BLaER1 (cell line): ENCODE measurements at regions not wholly inside any gene's neighbourhood (a gene's known extent, or its start where the extent isn't known, plus 50 kb on each side); places are given as distances from the start of the nearest gene placed in this dataset.

ENCODE experiments used
- H3K27ac ChIP-seq: shearing (Covaris generic); formaldehyde crosslinking; 2 replicates; pipeline ENCODE4 v1.8.1; 2022
- H3K27me3 ChIP-seq: shearing (Covaris generic); formaldehyde crosslinking; 2 replicates; pipeline ENCODE4 v1.8.1; 2022
- H3K36me3 ChIP-seq: shearing (Covaris generic); formaldehyde crosslinking; 2 replicates; pipeline ENCODE4 v1.8.1; 2022
- H3K4me1 ChIP-seq: shearing (Covaris generic); formaldehyde crosslinking; 2 replicates; pipeline ENCODE4 v1.8.1; 2022
- H3K4me2 ChIP-seq: shearing (Covaris generic); formaldehyde crosslinking; 2 replicates; pipeline ENCODE4 v1.8.1; 2022
- H3K4me3 ChIP-seq: shearing (Covaris generic); formaldehyde crosslinking; 2 replicates; pipeline ENCODE4 v1.8.1; 2022
- H3K9ac ChIP-seq: shearing (Covaris generic); formaldehyde crosslinking; 2 replicates; pipeline ENCODE4 v1.8.1; 2022
- H3K9me3 ChIP-seq: shearing (Covaris generic); formaldehyde crosslinking; 2 replicates; pipeline ENCODE4 v1.8.1; 2022
- H4K20me1 ChIP-seq: shearing (Covaris generic); formaldehyde crosslinking; 2 replicates; pipeline ENCODE4 v1.8.1; 2022
- Cebpa-rat ChIP-seq: shearing (Covaris generic); IDR thresholded peaks from 2 replicates; pipeline ENCODE4 v1.8.1; 2022

DNA sequence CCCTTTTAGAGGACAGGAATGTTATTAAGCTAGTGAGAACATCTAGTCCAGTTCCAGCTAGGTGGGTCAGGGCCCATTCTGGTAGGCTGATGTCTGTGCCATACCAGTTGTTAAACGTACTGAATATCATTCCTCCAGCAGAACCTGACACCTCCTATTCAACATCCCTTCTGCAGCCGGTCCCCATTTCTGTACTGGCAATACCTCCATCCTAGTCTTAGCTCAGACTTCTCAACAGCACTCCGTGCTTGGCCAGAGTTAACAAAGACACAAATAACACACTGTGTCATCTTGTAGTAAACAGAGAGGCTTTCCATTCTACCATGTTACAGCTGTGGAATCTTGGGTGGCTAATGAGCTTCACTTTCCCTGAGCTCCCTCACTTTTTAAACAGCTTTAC lies 94.3 kb upstream of the PDE3A start:
- Histone ChIP-seq H3K36me3 (no peaks in the 10 kb centered on the region), H3K9me3 (no peaks in the 10 kb centered on the region), H3K27ac (no peak overlapping the region), H3K27me3 (no peaks in the 10 kb centered on the region), H3K4me2 (no peak overlapping the region), H3K4me3 (no peak overlapping the region), H3K4me1 (no peaks in the 10 kb centered on the region), H3K9ac (no peak overlapping the region), H4K20me1 (no peaks in the 10 kb centered on the region)
- no peak for TF ChIP-seq Cebpa-rat

GRCh38 chr12:20278276-20278675 lies 90.1 kb upstream of the PDE3A start:
- H3K4me3 ChIP-seq = no peak overlapping the region
- H3K27ac ChIP-seq = no peak overlapping the region
- H3K4me1 ChIP-seq = no peaks in the 10 kb centered on the region
- no peaks in the 10 kb centered on the region for H3K27me3 ChIP-seq
- no peaks in the 10 kb centered on the region for H3K36me3 ChIP-seq
- no peaks in the 10 kb centered on the region for H3K9me3 ChIP-seq
- no peak for TF ChIP-seq Cebpa-rat
- no peak overlapping the region for H3K9ac ChIP-seq
- no peak overlapping the region for H3K4me2 ChIP-seq
- no peaks in the 10 kb centered on the region for H4K20me1 ChIP-seq

GRCh38 chr12:20280515-20280914 lies 87.8 kb upstream of the PDE3A start:
- no peak overlapping the region for H3K4me2 ChIP-seq
- no peaks in the 10 kb centered on the region for H3K36me3 ChIP-seq
- no peaks in the 10 kb centered on the region for H3K27me3 ChIP-seq
- H4K20me1 ChIP-seq = no peaks in the 10 kb centered on the region
- H3K9ac ChIP-seq = no peak overlapping the region
- TF ChIP-seq Cebpa-rat = no peak
- H3K9me3 ChIP-seq = no peaks in the 10 kb centered on the region
- H3K4me1 ChIP-seq = no peaks in the 10 kb centered on the region
- H3K4me3 ChIP-seq = no peak overlapping the region
- H3K27ac ChIP-seq = no peak overlapping the region

GRCh38 chr12:20282401-20282800 lies 85.9 kb upstream of the PDE3A start:
- Histone ChIP-seq H3K4me1 (no peaks in the 10 kb centered on the region), H3K9me3 (no peaks in the 10 kb centered on the region), H4K20me1 (no peaks in the 10 kb centered on the region), H3K4me2 (no peak overlapping the region), H3K27ac (no peak overlapping the region), H3K36me3 (no peaks in the 10 kb centered on the region), H3K27me3 (no peaks in the 10 kb centered on the region), H3K4me3 (no peak overlapping the region), H3K9ac (no peak overlapping the region)
- no peak for TF ChIP-seq Cebpa-rat

GRCh38 chr12:20283482-20283881 lies 84.9 kb upstream of the PDE3A start:
- Histone ChIP-seq H3K9me3 (no peaks in the 10 kb centered on the region), H3K27me3 (no peaks in the 10 kb centered on the region)

GRCh38 chr12:20289520-20289919 lies 78.8 kb upstream of the PDE3A start:
- Histone ChIP-seq H3K27me3 (no peaks in the 10 kb centered on the region), H3K36me3 (no peaks in the 10 kb centered on the region), H3K27ac (no peak overlapping the region), H3K4me3 (no peak overlapping the region), H3K4me1 (no peaks in the 10 kb centered on the region), H3K4me2 (no peak overlapping the region), H3K9ac (no peak overlapping the region), H4K20me1 (no peaks in the 10 kb centered on the region), H3K9me3 (0 out of 2 replicates have a peak, but pooled peaks cover under 1% of the 10 kb centered on the region)
- no peak for TF ChIP-seq Cebpa-rat

More at GRCh38 chr12:20283482-20283881, 84.9 kb upstream of the PDE3A start:
- H3K36me3 ChIP-seq = no peaks in the 10 kb centered on the region
- no peak overlapping the region for H3K27ac ChIP-seq
- H3K9ac ChIP-seq = no peak overlapping the region
- H4K20me1 ChIP-seq = no peaks in the 10 kb centered on the region
- no peak for TF ChIP-seq Cebpa-rat
- H3K4me1 ChIP-seq = no peaks in the 10 kb centered on the region
- no peak overlapping the region for H3K4me2 ChIP-seq
- H3K4me3 ChIP-seq = no peak overlapping the region

GRCh38 chr12:20300457-20300856 lies 67.9 kb upstream of the PDE3A start:
- H3K9ac ChIP-seq = no peak overlapping the region
- no peak overlapping the region for H3K4me3 ChIP-seq
- H3K4me1 ChIP-seq = 0 out of 2 replicates have a peak, but pooled peaks cover 6% of the 10 kb centered on the region
- H4K20me1 ChIP-seq = no peaks in the 10 kb centered on the region
- H3K9me3 ChIP-seq = peaks cover 11% of the 10 kb centered on the region; the same call in 1 of the 2 replicates
- no peaks in the 10 kb centered on the region for H3K36me3 ChIP-seq
- no peak overlapping the region for H3K27ac ChIP-seq
- no peak overlapping the region for H3K4me2 ChIP-seq
- TF ChIP-seq Cebpa-rat = no peak
- H3K27me3 ChIP-seq = no peaks in the 10 kb centered on the region

DNA sequence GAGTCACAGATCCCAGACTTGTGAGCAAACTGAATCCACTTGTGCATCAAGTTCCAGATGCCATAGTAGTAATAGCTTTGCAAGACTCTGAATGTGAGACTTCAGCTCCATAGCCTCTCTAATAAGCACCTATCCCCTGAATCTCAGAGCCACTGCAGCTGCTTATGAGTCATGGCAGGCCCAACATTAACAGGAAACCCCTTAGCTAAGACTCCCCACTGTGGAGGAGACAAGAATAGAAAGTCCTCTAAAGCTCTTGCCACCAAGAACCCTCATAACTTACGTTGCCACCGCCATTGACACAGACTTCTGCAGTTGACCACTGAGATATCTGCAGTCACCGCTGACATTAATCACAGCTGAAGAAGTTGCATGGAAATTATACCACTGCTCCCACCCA lies 62.9 kb upstream of the PDE3A start:
- H3K4me1 ChIP-seq = no peaks in the 10 kb centered on the region
- H3K4me2 ChIP-seq = no peak overlapping the region
- TF ChIP-seq Cebpa-rat = no peak
- no peak overlapping the region for H3K9ac ChIP-seq
- H3K27me3 ChIP-seq = no peaks in the 10 kb centered on the region
- no peak overlapping the region for H3K4me3 ChIP-seq
- H4K20me1 ChIP-seq = no peaks in the 10 kb centered on the region
- H3K27ac ChIP-seq = no peak overlapping the region
- no peaks in the 10 kb centered on the region for H3K36me3 ChIP-seq
- 0 out of 2 replicates have a peak, but pooled peaks cover 5% of the 10 kb centered on the region for H3K9me3 ChIP-seq

DNA sequence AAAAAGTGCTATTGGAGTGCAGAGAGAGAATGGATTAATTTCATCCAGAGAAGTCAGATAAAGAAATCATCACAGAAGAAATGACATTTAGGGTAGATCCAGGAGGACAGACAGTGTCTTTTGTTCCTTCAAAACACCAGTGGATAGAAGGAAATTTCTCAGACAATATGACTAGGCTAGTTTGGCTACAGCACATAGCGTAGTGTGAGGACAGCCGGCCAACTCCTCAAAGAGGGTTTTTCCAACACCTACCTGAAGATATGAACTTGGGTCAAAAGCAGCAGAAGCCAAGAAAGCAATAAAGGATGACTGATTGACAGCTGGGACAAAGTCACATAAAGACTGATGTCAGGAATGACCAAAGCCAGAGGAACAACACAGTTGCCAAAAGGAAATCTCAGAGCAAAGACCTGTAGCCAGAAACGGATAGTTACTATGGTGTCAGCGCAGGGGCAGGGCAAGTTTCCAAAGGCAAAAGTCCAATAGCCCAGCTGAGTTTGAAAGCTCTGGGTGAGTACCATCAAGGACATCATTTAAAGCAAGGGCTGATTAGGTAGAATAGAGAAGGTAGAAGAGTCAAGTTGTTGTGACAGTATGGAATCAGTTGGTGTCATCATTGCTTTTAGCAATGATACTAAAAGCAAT lies 58.7 kb upstream of the PDE3A start:
- Histone ChIP-seq H4K20me1 (no peaks in the 10 kb centered on the region), H3K9ac (no peak overlapping the region), H3K4me2 (no peak overlapping the region), H3K27me3 (no peaks in the 10 kb centered on the region), H3K4me3 (no peak overlapping the region), H3K9me3 (0 out of 2 replicates have a peak, but pooled peaks cover 5% of the 10 kb centered on the region), H3K36me3 (no peaks in the 10 kb centered on the region), H3K27ac (no peak overlapping the region), H3K4me1 (no peaks in the 10 kb centered on the region)
- no peak for TF ChIP-seq Cebpa-rat

- Histone ChIP-seq H3K4me2 (no peak overlapping the region), H3K4me1 (no peaks in the 10 kb centered on the region), H3K9me3 (no peaks in the 10 kb centered on the region), H3K4me3 (no peak overlapping the region), H3K9ac (no peak overlapping the region), H3K27ac (no peak overlapping the region), H3K27me3 (no peaks in the 10 kb centered on the region), H4K20me1 (no peaks in the 10 kb centered on the region), H3K36me3 (no peaks in the 10 kb centered on the region)
- TF ChIP-seq Cebpa-rat = no peak
Measured at GRCh38 chr12:20314328-20314727, 54.0 kb upstream of the PDE3A start.

GRCh38 chr12:20317554-20317953 lies 50.8 kb upstream of the PDE3A start:
- H3K36me3 ChIP-seq = no peaks in the 10 kb centered on the region
- no peaks in the 10 kb centered on the region for H3K4me1 ChIP-seq
- H3K27ac ChIP-seq = no peak overlapping the region
- H3K4me2 ChIP-seq = no peak overlapping the region
- H3K27me3 ChIP-seq = no peaks in the 10 kb centered on the region
- no peak overlapping the region for H3K4me3 ChIP-seq
- H4K20me1 ChIP-seq = no peaks in the 10 kb centered on the region
- no peak for TF ChIP-seq Cebpa-rat
- H3K9me3 ChIP-seq = no peaks in the 10 kb centered on the region
- H3K9ac ChIP-seq = no peak overlapping the region
